Brain pericyte (primary cell): ENCODE measurements at regions not wholly inside any gene's neighbourhood (a gene's known extent, or its start where the extent isn't known, plus 50 kb on each side); places are given as distances from the start of the nearest gene placed in this dataset.

Source experiments
- DNase-seq: peaks from one replicate; pipeline ENCODE4 v3.0.0-alpha.2; 2012; ENCODE audit warnings: low read depth, low spot score

- no peak for DNase-seq
Observed at GRCh38 chr20:58017970-58018530, 210.4 kb downstream of the ANKRD60 start.

- no peak for DNase-seq
Observed at GRCh38 chr20:58017231-58017969, 211.1 kb downstream of the ANKRD60 start.

GRCh38 chr20:58016779-58017178, 211.7 kb downstream of the ANKRD60 start:
- DNase-seq = no peak

- no peak for DNase-seq
Observed at GRCh38 chr20:58014628-58015315, 213.7 kb downstream of the ANKRD60 start.

GRCh38 chr20:58012731-58013510, 215.5 kb downstream of the ANKRD60 start:
- no peak for DNase-seq

GRCh38 chr20:58011947-58012610, 216.4 kb downstream of the ANKRD60 start:
- DNase-seq = no peak

- DNase-seq = no peak
Observed at GRCh38 chr20:58011106-58011946, 217.1 kb downstream of the ANKRD60 start.

- DNase-seq = no peak
Observed at GRCh38 chr20:58010666-58011065, 217.8 kb downstream of the ANKRD60 start.

- DNase-seq = no peak
Observed at GRCh38 chr20:58010186-58010585, 218.3 kb downstream of the ANKRD60 start.

- no peak for DNase-seq
Observed at GRCh38 chr20:58008866-58009265, 219.6 kb downstream of the ANKRD60 start.

- DNase-seq = no peak
Observed at GRCh38 chr20:58008413-58008812, 220.0 kb downstream of the ANKRD60 start.

- DNase-seq = no peak
Observed at GRCh38 chr20:58007947-58008346, 220.5 kb downstream of the ANKRD60 start.

GRCh38 chr20:58006346-58007316, 221.8 kb downstream of the ANKRD60 start:
- no peak for DNase-seq

GRCh38 chr20:58005581-58006345, 222.7 kb downstream of the ANKRD60 start:
- DNase-seq = no peak

- DNase-seq = no peak
Observed at GRCh38 chr20:58004900-58005299, 223.6 kb downstream of the ANKRD60 start.

GRCh38 chr20:58004146-58004545, 224.3 kb downstream of the ANKRD60 start:
- DNase-seq = no peak

- no peak for DNase-seq
Observed at GRCh38 chr20:58003525-58003924, 224.9 kb downstream of the ANKRD60 start.

GRCh38 chr20:58002901-58003300, 225.6 kb downstream of the ANKRD60 start:
- no peak for DNase-seq

- DNase-seq = no peak
Observed at GRCh38 chr20:58001946-58002345, 226.5 kb downstream of the ANKRD60 start.
